PC-9 (cell line): ENCODE measurements at regions not wholly inside any gene's neighbourhood (a gene's known extent, or its start where the extent isn't known, plus 50 kb on each side); places are given as distances from the start of the nearest gene placed in this dataset.

Source experiments
- BruUV-seq: library from RNA; stranded (reverse); fragments of 400-500 nt; replicated peaks from 2 replicates; lab custom pipeline; 2021; lab: Mats Ljungman, UMichigan
- CTCF ChIA-PET: fragments of 300-600 bp; sonication (Branson Sonifier 250); formaldehyde crosslinking; loops from one replicate; lab custom pipeline; 2022; ENCODE audit warnings: antibody characterized with exemption; lab: Charles Lee
- POLR2A ChIA-PET: fragments of 300-600 bp; sonication (Branson Sonifier 250); formaldehyde crosslinking; loops from one replicate; lab custom pipeline; 2022; ENCODE audit warnings: antibody characterized with exemption; ENCODE audit not compliant: unreplicated experiment; lab: Charles Lee
- DNase-seq, 2 experiments: peaks; one replicate each; pipeline versions ENCODE4 v3.0.0 to v3.0.0-alpha.2; 2015 to 2022; ENCODE audit warnings: mixed read lengths in 1 of 2
- H2AFZ ChIP-seq: fragments of 200-600 bp; sonication (generic); 2 replicates; pipeline ENCODE4 v1.8.1; 2017; ENCODE audit warnings: antibody characterized with exemption
- H3F3A ChIP-seq: fragments of 200-600 bp; sonication (generic); 2 replicates; pipeline ENCODE4 v1.8.1; 2017; ENCODE audit warnings: antibody characterized with exemption, mild to moderate bottlenecking, low read depth; ENCODE audit not compliant: insufficient read depth
- H3K27ac ChIP-seq: fragments of 200-600 bp; sonication (generic); 2 replicates; pipeline ENCODE4 v1.6.1; 2016; ENCODE audit warnings: mixed run types
- H3K27me3 ChIP-seq: fragments of 200-600 bp; sonication (generic); 2 replicates; pipeline ENCODE4 v1.6.1; 2016; ENCODE audit warnings: low read depth, mixed run types; ENCODE audit not compliant: insufficient read depth
- H3K36me3 ChIP-seq: fragments of 200-600 bp; sonication (generic); 2 replicates; pipeline ENCODE4 v1.6.1; 2016; ENCODE audit warnings: low read depth, mixed run types
- H3K4me1 ChIP-seq: fragments of 200-600 bp; sonication (generic); replicated peaks from 2 replicates; pipeline ENCODE4 v1.6.1; 2016; ENCODE audit warnings: mixed run types; ENCODE audit not compliant: insufficient read depth
- H3K4me2 ChIP-seq: fragments of 200-600 bp; sonication (generic); 2 replicates; pipeline ENCODE4 v1.6.1; 2017; ENCODE audit warnings: mixed run types
- H3K4me3 ChIP-seq: fragments of 200-600 bp; sonication (generic); 2 replicates; pipeline ENCODE4 v1.6.1; 2016; ENCODE audit warnings: mixed run types
- H3K79me2 ChIP-seq: fragments of 200-600 bp; sonication (generic); 2 replicates; pipeline ENCODE4 v1.6.1; 2017; ENCODE audit warnings: low read depth, mixed run types
- H3K9me2 ChIP-seq: fragments of 200-600 bp; sonication (generic); 2 replicates; pipeline ENCODE4 v1.8.1; 2017; ENCODE audit warnings: mild to moderate bottlenecking; ENCODE audit not compliant: insufficient read depth
- H3K9me3 ChIP-seq: fragments of 200-600 bp; sonication (generic); 2 replicates; pipeline ENCODE4 v1.8.1; 2016; ENCODE audit warnings: low read depth; ENCODE audit not compliant: insufficient read depth
- H4K20me1 ChIP-seq: fragments of 200-600 bp; sonication (generic); 2 replicates; pipeline ENCODE4 v1.8.1; 2017; ENCODE audit not compliant: insufficient read depth
- CTCF ChIP-seq: fragments of 200-600 bp; sonication (generic); conservative IDR thresholded peaks from 2 replicates; pipeline ENCODE4 v1.6.1; 2017; ENCODE audit warnings: mixed run types, antibody characterized with exemption, mild to moderate bottlenecking, moderate library complexity
- EZH2 ChIP-seq: fragments of 200-600 bp; sonication (generic); IDR thresholded peaks from 2 replicates; pipeline ENCODE4 v1.8.0; 2017; ENCODE audit warnings: antibody characterized with exemption, low read depth
- intact Hi-C: fragments of 100-400 bp; cut with micrococcal nuclease; formaldehyde crosslinking; loops from one replicate; pipeline ENCODE4 v1.10.0; 2022; ENCODE audit not compliant: unreplicated experiment

- Histone ChIP-seq H3K79me2 (no peaks in the 10 kb centered on the region), H3K27me3 (no peaks in the 10 kb centered on the region), H3K4me2 (no peak overlapping the region), H2AFZ (no peak overlapping the region), H3K4me1 (no peaks in the 10 kb centered on the region), H3K36me3 (no peaks in the 10 kb centered on the region), H3K9me2 (no peaks in the 10 kb centered on the region), H3K4me3 (no peak overlapping the region), H3K9me3 (no peaks in the 10 kb centered on the region), H3F3A (no peaks in the 10 kb centered on the region), H3K27ac (no peak overlapping the region), H4K20me1 (no peaks in the 10 kb centered on the region)
- intact Hi-C loops = no loop called here
- no peak for DNase-seq
- ChIA-PET POLR2A (no interaction called here), CTCF (no interaction called here)
- BruUV-seq = no TSS peak
- TF ChIP-seq EZH2 = no peak
- no peak for TF ChIP-seq CTCF
Observed at GRCh38 chr4:53676402-53676871, 85.2 kb upstream of the LNX1 start.

- POLR2A ChIA-PET = no interaction called here
Observed at GRCh38 chr4:53674903-53675302, 83.6 kb upstream of the LNX1 start.

GRCh38 chr4:53672873-53673272 is 81.6 kb upstream of the LNX1 start:
- Histone ChIP-seq H3K27me3 (no peaks in the 10 kb centered on the region), H4K20me1 (no peaks in the 10 kb centered on the region), H3K4me2 (no peak overlapping the region), H3K79me2 (no peaks in the 10 kb centered on the region), H3K4me3 (no peak overlapping the region), H3F3A (no peaks in the 10 kb centered on the region), H3K27ac (no peak overlapping the region), H3K9me3 (no peaks in the 10 kb centered on the region), H3K36me3 (no peaks in the 10 kb centered on the region), H2AFZ (no peak overlapping the region), H3K4me1 (no peaks in the 10 kb centered on the region), H3K9me2 (no peaks in the 10 kb centered on the region)
- ChIA-PET POLR2A (no interaction called here), CTCF (no interaction called here)
- DNase-seq = no peak
- intact Hi-C loops = no loop called here
- TF ChIP-seq CTCF (no peak), EZH2 (no peak)
- BruUV-seq = no TSS peak

More at GRCh38 chr4:53674903-53675302, 83.6 kb upstream of the LNX1 start:
- H2AFZ ChIP-seq = no peak overlapping the region
- no peaks in the 10 kb centered on the region for H3K36me3 ChIP-seq
- no peaks in the 10 kb centered on the region for H3K4me1 ChIP-seq
- DNase-seq = no peak
- no peaks in the 10 kb centered on the region for H3K9me2 ChIP-seq
- H3F3A ChIP-seq = no peaks in the 10 kb centered on the region
- H3K4me2 ChIP-seq = no peak overlapping the region
- no peak overlapping the region for H3K4me3 ChIP-seq
- BruUV-seq = no TSS peak
- no peaks in the 10 kb centered on the region for H3K27me3 ChIP-seq
- intact Hi-C loops = no loop called here
- TF ChIP-seq EZH2 (no peak), CTCF (no peak)
- H3K27ac ChIP-seq = no peak overlapping the region
- H3K9me3 ChIP-seq = no peaks in the 10 kb centered on the region
- H3K79me2 ChIP-seq = no peaks in the 10 kb centered on the region
- CTCF ChIA-PET = no interaction called here
- no peaks in the 10 kb centered on the region for H4K20me1 ChIP-seq
